ENCODE measurements at regions not wholly inside any gene's neighbourhood (a gene's known extent, or its start where the extent isn't known, plus 50 kb on each side); places are given as distances from the start of the nearest gene placed in this dataset. TPM values are rescaled to one million over a fixed set of nuclear protein-coding genes. Genes with fewer than 3 reads are reported as not detected.

DNA sequence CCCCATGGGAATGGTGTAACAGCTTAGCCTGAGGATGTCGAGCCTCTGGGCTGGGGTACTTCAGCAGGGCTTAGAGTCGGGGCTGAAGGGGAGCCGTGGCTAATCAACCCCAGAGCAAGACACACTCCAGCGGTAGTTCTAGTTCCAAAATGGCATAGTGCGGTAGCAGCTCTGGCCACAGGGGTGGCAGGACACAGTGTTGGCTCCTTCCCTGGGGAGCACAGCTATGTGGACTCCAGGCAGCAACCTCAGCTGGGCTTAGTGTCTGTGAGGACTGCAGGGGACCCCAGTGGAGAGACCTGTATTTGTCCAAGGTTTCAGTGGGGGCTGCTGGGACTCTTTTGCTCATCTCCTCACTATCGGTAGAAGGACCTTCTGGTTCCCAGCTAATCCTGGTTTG, 70.8 kb upstream of the PCDH20 start:
- TF ChIP-seq, protein P1, sequence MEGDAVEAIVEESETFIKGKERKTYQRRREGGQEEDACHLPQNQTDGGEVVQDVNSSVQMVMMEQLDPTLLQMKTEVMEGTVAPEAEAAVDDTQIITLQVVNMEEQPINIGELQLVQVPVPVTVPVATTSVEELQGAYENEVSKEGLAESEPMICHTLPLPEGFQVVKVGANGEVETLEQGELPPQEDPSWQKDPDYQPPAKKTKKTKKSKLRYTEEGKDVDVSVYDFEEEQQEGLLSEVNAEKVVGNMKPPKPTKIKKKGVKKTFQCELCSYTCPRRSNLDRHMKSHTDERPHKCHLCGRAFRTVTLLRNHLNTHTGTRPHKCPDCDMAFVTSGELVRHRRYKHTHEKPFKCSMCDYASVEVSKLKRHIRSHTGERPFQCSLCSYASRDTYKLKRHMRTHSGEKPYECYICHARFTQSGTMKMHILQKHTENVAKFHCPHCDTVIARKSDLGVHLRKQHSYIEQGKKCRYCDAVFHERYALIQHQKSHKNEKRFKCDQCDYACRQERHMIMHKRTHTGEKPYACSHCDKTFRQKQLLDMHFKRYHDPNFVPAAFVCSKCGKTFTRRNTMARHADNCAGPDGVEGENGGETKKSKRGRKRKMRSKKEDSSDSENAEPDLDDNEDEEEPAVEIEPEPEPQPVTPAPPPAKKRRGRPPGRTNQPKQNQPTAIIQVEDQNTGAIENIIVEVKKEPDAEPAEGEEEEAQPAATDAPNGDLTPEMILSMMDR (IDR thresholded peaks at IDR 0.05; ENCODE audit: unreplicated experiment) = no peak
- H3K4me1 Mint-ChIP-seq (ENCODE audit: low read depth) = no peaks in the 10 kb centered on the region
- H3K27me3 Mint-ChIP-seq = no peaks in the 10 kb centered on the region
- no peak for DNase-seq (ENCODE audit: low spot score, unreplicated experiment)
- H3K4me3 Mint-ChIP-seq (ENCODE audit: low read depth) = no peak overlapping the region
- H3K36me3 Mint-ChIP-seq (ENCODE audit: insufficient read depth) = no peaks in the 10 kb centered on the region
- no peak overlapping the region for H3K27ac Mint-ChIP-seq
- no peaks in the 10 kb centered on the region for H3K9me3 Mint-ChIP-seq (ENCODE audit: low read depth)

DNA sequence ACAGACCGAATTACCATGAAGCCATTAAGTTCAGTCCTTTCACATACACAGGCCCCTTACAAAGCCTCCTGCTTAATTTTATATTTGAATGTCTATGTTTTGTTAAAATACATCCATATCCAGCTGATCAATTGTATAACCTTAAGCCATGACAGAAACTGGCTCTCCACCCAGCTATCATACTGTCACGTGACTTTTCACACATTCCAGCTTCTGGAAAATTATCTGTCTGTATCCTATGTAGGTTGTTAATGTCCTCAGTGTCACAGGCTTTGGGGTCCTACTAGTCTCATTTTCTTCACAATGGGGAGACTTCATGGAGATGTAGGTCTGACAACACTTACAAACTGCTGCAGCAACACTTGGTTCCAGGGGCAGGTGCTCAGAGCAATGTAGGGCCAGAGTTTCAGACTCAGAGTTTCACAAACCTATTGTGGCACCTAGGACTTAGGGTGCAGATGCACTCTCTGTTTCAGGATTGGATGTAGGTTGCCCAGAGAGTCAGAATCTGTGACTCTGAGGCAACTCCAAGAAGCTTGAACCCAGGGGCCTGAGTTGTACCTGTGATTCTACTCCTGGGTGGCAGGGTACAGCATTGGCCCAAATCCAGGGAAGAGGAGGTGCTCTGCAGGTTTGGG, 69.6 kb upstream of the PCDH20 start:
- TF ChIP-seq, protein P1 (IDR thresholded peaks at IDR 0.05; ENCODE audit: unreplicated experiment) = no peak
- Mint-ChIP-seq H3K4me1 (ENCODE audit: low read depth) (no peaks in the 10 kb centered on the region), H3K9me3 (ENCODE audit: low read depth) (peaks cover 7% of the 10 kb centered on the region), H3K27ac (no peak overlapping the region), H3K4me3 (ENCODE audit: low read depth) (no peak overlapping the region), H3K27me3 (no peaks in the 10 kb centered on the region), H3K36me3 (ENCODE audit: insufficient read depth) (no peaks in the 10 kb centered on the region)
- DNase-seq (ENCODE audit: low spot score, unreplicated experiment) = no peak

DNA sequence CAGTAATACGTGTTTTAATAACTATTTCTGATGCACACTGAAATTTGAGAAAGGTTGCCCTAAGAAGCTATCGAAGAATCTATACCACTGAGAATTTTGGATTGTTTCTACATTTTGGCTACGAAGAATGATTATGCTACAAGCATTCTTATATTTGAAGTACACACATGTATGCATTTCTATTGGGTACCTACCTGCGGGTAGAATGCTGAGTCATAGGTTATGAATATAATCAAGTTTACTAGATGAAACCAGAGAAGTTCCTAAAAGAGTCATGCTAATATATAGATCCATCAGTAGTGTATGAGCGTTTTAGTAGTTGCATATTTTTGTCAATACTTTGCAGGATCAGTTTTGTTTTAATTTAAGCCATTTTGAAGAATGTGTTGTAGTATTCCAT, 62.0 kb upstream of the PCDH20 start:
- no peak for DNase-seq (ENCODE audit: low spot score, unreplicated experiment)
- Mint-ChIP-seq H3K27ac (no peak overlapping the region), H3K27me3 (no peaks in the 10 kb centered on the region), H3K4me1 (ENCODE audit: low read depth) (peaks cover 7% of the 10 kb centered on the region), H3K4me3 (ENCODE audit: low read depth) (no peak overlapping the region), H3K9me3 (ENCODE audit: low read depth) (peaks cover 26% of the 10 kb centered on the region), H3K36me3 (ENCODE audit: insufficient read depth) (no peaks in the 10 kb centered on the region)
- TF ChIP-seq, protein P1 (IDR thresholded peaks at IDR 0.05; ENCODE audit: unreplicated experiment) = no peak

DNA sequence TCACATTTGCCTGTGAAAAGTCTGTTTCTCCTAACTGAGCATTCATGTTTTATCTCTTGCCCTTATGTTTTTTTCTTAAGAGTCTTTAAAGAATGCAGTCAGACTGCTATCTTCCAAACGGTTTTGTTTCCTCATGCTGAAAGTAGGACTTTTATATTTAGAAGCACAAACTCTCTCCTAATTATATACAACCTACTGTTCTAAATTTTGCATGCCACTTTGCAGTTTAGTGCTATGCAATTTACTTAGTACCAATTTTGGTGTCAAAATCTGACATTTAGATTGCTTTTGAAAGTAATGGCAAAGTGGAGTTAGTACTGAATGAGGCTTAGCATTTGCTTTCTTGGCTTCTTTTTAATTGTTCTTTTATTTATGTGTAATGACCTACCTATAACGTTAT, 55.1 kb upstream of the PCDH20 start:
- H3K27me3 Mint-ChIP-seq = no peaks in the 10 kb centered on the region
- TF ChIP-seq, protein P1 (IDR thresholded peaks at IDR 0.05; ENCODE audit: unreplicated experiment) = no peak
- H3K4me1 Mint-ChIP-seq (ENCODE audit: low read depth) = peaks cover 11% of the 10 kb centered on the region
- no peak overlapping the region for H3K27ac Mint-ChIP-seq
- H3K4me3 Mint-ChIP-seq (ENCODE audit: low read depth) = no peak overlapping the region
- no peaks in the 10 kb centered on the region for H3K36me3 Mint-ChIP-seq (ENCODE audit: insufficient read depth)
- H3K9me3 Mint-ChIP-seq (ENCODE audit: low read depth) = no peaks in the 10 kb centered on the region
- no peak for DNase-seq (ENCODE audit: low spot score, unreplicated experiment)

DNA sequence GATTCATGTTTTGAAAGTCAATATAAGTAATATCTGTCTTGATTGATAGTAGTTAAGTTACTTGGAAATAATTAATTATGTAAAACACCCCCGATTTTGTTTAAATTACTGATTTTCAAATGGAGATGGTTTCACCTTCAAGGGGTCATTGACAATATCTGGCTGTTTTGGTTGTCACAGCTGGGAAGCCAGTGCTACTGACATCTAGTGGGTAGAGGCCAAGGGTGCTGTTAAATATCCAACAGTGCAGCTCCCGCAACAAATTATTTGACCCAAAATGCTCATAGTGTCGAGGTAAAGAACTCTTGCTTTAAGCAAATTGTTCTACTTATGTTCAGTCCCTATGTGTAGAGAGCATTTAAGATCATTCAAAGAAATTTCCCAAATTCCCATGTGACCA, 50.6 kb upstream of the PCDH20 start:
- no peak for DNase-seq (ENCODE audit: low spot score, unreplicated experiment)
- Mint-ChIP-seq H3K36me3 (ENCODE audit: insufficient read depth) (no peaks in the 10 kb centered on the region), H3K4me3 (ENCODE audit: low read depth) (no peak overlapping the region), H3K9me3 (ENCODE audit: low read depth) (no peaks in the 10 kb centered on the region), H3K4me1 (ENCODE audit: low read depth) (peaks cover 23% of the 10 kb centered on the region), H3K27me3 (no peaks in the 10 kb centered on the region), H3K27ac (no peak overlapping the region)
- TF ChIP-seq, protein P1 (IDR thresholded peaks at IDR 0.05; ENCODE audit: unreplicated experiment) = peak; percentile 46

Small RNA genes in the stretch of these regions (microRNA-seq; reads per million reads assigned to microRNA genes)
- gene MIR4704 (ENCODE audit: borderline number of aligned reads, unreplicated experiment) = not detected
- gene MIR548X2 (ENCODE audit: borderline number of aligned reads, unreplicated experiment) = not detected
